HepG2 (cell line): ENCODE measurements at regions not wholly inside any gene's neighbourhood (a gene's known extent, or its start where the extent isn't known, plus 50 kb on each side); places are given as distances from the start of the nearest gene placed in this dataset.

Experiments used
- ATAC-seq: fragments of 200-7000 bp; cut with Tn5 transposase; 3 replicates; pipeline ENCODE4 v1.9.1; 2020; ENCODE audit warnings: mild to moderate bottlenecking, moderate library complexity
- BruUV-seq: library from RNA; stranded (reverse); fragments of 400-500 nt; replicated peaks from 2 replicates; lab custom pipeline; 2021; lab: Mats Ljungman, UMichigan
- CTCF ChIA-PET: fragments of 300-600 bp; formaldehyde crosslinking; extraction: SDS; loops from one replicate; lab custom pipeline; 2021; ENCODE audit warnings: low total read pairs, inconsistent platforms, low intra/inter-chr PET ratio; lab: Yijun Ruan, JAX
- POLR2A ChIA-PET: fragments of 350-600 bp; sonication (Branson Sonifier 250); formaldehyde crosslinking; loops from one replicate; lab custom pipeline; 2020; ENCODE audit warnings: antibody characterized with exemption, inconsistent platforms; lab: Yijun Ruan, JAX
- DNase-seq: peaks from one replicate; pipeline ENCODE4 v3.0.0-alpha.2; 2015; ENCODE audit warnings: low spot score
- FAIRE-seq: peaks from 3 replicates; lab custom pipeline; 2011; peaks lifted over from hg19 to GRCh38; lab: Jason Lieb, UNC
- H2AFZ ChIP-seq: one replicate; pipeline ENCODE4 v1.6.1; 2011; ENCODE audit warnings: low read length, inconsistent platforms
- H3K27ac ChIP-seq: fragments of 300-600 bp; 3 replicates; pipeline ENCODE4 v1.8.0; 2011; ENCODE audit warnings: mixed run types, mild to moderate bottlenecking, mixed read lengths, low read length, inconsistent platforms; ENCODE audit not compliant: insufficient read depth; ENCODE audit errors: extremely low read length
- H3K27me3 ChIP-seq, 2 experiments: fragments of 200-600 bp in 1 of 2; 2 replicates in 1 of 2; 3 replicates in 1 of 2; pipeline versions ENCODE4 v1.6.0 to v1.8.0; 2011; ENCODE audit warnings: low read length in 2 of 2, mild to moderate bottlenecking in 2 of 2, moderate library complexity in 2 of 2, inconsistent platforms in 1 of 2; ENCODE audit not compliant: insufficient read depth in 2 of 2, control insufficient read depth in 1 of 2
- H3K36me3 ChIP-seq, 2 experiments: fragments of 200-600 bp in 1 of 2; replicated peaks in 1 of 2; 2 replicates in 1 of 2; 3 replicates in 1 of 2; pipeline versions ENCODE4 v1.5.1 to v1.8.0; 2011; ENCODE audit warnings: low read length in 2 of 2, inconsistent platforms in 1 of 2; ENCODE audit not compliant: insufficient read depth in 2 of 2, control insufficient read depth in 1 of 2
- H3K4me1 ChIP-seq: 2 replicates; pipeline ENCODE4 v1.5.1; 2012; ENCODE audit warnings: low read length, inconsistent platforms; ENCODE audit not compliant: insufficient read depth
- H3K4me2 ChIP-seq: 2 replicates; pipeline ENCODE4 v1.6.0; 2011; ENCODE audit warnings: low read depth, low read length, inconsistent platforms
- H3K4me3 ChIP-seq, 3 experiments: fragments of 200-600 bp in 1 of 3; sonication (generic), shearing (Covaris generic) in 1 of 3; replicated peaks in 1 of 3; 2 replicates each; pipeline ENCODE4 v1.5.1; 2011 to 2016; ENCODE audit warnings: low read length in 3 of 3, inconsistent platforms in 2 of 3, low read depth in 2 of 3, mild to moderate bottlenecking in 2 of 3, control low read depth in 1 of 3, mixed read lengths in 1 of 3; ENCODE audit not compliant: insufficient read depth in 1 of 3
- H3K79me2 ChIP-seq: one replicate; pipeline ENCODE4 v1.6.1; 2011; ENCODE audit warnings: low read length, inconsistent platforms; ENCODE audit not compliant: insufficient read depth
- H3K9ac ChIP-seq: 2 replicates; pipeline ENCODE4 v1.6.0; 2011; ENCODE audit warnings: mild to moderate bottlenecking, low read depth, low read length, inconsistent platforms; ENCODE audit not compliant: insufficient read depth
- H3K9me3 ChIP-seq: 2 replicates; pipeline ENCODE4 v1.5.1; 2012; ENCODE audit warnings: mild to moderate bottlenecking, low read length
- H4K20me1 ChIP-seq: 2 replicates; pipeline ENCODE4 v1.6.0; 2011; ENCODE audit warnings: inconsistent platforms, mild to moderate bottlenecking, low read length, moderate library complexity; ENCODE audit not compliant: insufficient read depth
- KAT8 ChIP-seq: IDR thresholded peaks from 2 replicates; pipeline ENCODE4 v1.6.1; 2016; ENCODE audit warnings: missing genetic modification reagents, missing compliant biosample characterization
- MBD4 ChIP-seq: IDR thresholded peaks from 2 replicates; pipeline ENCODE4 v1.6.1; 2012; ENCODE audit warnings: low read length, inconsistent platforms, borderline replicate concordance
- NFATC3 ChIP-seq: sonication (generic); formaldehyde crosslinking; IDR thresholded peaks from 2 replicates; pipeline ENCODE4 v1.5.1; 2020; ENCODE audit warnings: mild to moderate bottlenecking, missing genetic modification reagents
- PHF21A ChIP-seq: sonication (generic); formaldehyde crosslinking; IDR thresholded peaks from 2 replicates; pipeline ENCODE4 v1.5.0; 2020; ENCODE audit warnings: mild to moderate bottlenecking, missing genetic modification reagents
- SMAD3 ChIP-seq: sonication (generic); formaldehyde crosslinking; IDR thresholded peaks from 2 replicates; pipeline ENCODE4 v1.4.0; 2020; ENCODE audit warnings: missing genetic modification reagents
- U2AF2 ChIP-seq: fragments of 200-400 bp; formaldehyde crosslinking; IDR thresholded peaks from 2 replicates; pipeline ENCODE4 v1.6.1; 2017; ENCODE audit warnings: low read depth, mild to moderate bottlenecking, low read length
- ZNF501 ChIP-seq: sonication (generic); formaldehyde crosslinking; IDR thresholded peaks from 2 replicates; pipeline ENCODE4 v1.5.1; 2020; ENCODE audit warnings: mild to moderate bottlenecking, moderate library complexity, missing genetic modification reagents
- ZNF513 ChIP-seq: sonication (generic); formaldehyde crosslinking; conservative IDR thresholded peaks from 2 replicates; pipeline ENCODE4 v1.5.0; 2020; ENCODE audit warnings: missing genetic modification reagents
- ZNF772 ChIP-seq: sonication (generic); formaldehyde crosslinking; IDR thresholded peaks from 2 replicates; pipeline ENCODE4 v1.5.0; 2020; ENCODE audit warnings: mild to moderate bottlenecking, missing genetic modification reagents
- WGBS: methylation state at CpG from one replicate; pipeline ENCODE4 v1.1.6; 2017; ENCODE audit warnings: low lambda C conversion rate; 5-methylcytosine and 5-hydroxymethylcytosine counted together
- in situ Hi-C: cut with HindIII; loops from 2 replicates; pipeline ENCODE4 v1.10.0; 2017; ENCODE audit warnings: low pct_unique_long_range_greater_than_20kb; ENCODE audit not compliant: extremely low pct_ligation_motif_present
- intact Hi-C: fragments of 100-400 bp; cut with micrococcal nuclease; formaldehyde crosslinking; loops from one replicate; pipeline ENCODE4 v1.10.0; 2022; ENCODE audit not compliant: unreplicated experiment
- TF ChIP-seq, protein P1 (sequence below): sonication (generic); formaldehyde crosslinking; IDR thresholded peaks from 2 replicates; pipeline ENCODE4 v1.8.1; 2023; ENCODE audit warnings: mild to moderate bottlenecking, missing genetic modification reagents, borderline replicate concordance
- TF ChIP-seq, protein P2 (sequence below): sonication (generic); formaldehyde crosslinking; IDR thresholded peaks from 2 replicates; pipeline ENCODE4 v1.9.0; 2022; ENCODE audit warnings: missing genetic modification reagents, mild to moderate bottlenecking, borderline replicate concordance

DNA sequence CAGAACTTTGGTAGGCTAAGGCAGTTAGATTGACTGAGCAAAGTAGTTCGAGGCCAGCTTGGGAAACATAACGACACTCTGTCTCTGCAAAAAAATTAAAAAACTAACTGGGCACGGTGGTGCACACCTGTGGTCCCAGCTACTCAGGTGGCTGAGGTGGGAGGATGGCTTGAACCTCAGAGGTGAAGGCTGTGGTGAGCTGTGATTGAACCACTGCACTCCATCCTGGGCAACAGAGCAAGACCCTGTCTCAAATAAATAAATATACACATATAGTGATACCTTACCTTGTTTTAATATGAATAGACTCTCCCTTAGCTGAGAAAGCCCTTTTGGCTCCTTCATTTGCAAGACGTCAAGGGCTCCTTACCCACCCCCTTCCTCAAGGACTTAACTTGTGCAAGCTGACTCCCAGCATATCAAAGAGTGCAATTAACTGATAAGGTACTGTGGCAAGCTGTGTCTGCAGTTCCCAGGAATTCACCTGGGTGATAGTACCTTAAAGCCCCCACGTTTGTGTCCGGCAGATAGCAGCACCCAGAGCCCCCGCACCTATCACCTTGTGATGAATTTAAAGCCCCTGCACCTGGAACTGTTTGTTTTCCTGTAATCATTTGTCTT lies 655.6 kb upstream of the GALNTL6 start (continued):
- TF ChIP-seq SMAD3 (no peak), MBD4 (no peak), ZNF501 (no peak)

DNA sequence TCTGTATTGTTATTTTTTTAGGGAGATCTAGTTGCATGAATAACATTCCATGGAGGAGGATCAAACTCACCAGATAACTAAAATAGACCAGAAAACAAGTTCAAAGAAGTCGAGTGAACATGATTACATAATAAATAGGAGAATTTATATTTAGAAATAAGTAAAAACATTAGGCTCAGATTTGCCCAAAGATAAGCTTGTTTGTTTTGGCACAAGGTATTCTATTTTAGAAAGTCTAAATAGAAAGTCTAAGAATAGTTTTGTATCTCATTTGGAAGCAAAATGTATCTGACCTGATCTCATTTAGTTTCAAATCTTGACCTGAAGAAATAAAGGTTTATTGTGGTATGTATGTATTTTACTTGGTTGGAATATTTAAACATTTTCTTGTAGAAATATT lies 670.6 kb upstream of the GALNTL6 start:
- Histone ChIP-seq H2AFZ (no peak overlapping the region), H3K9ac (no peak overlapping the region), H3K27ac (no peak overlapping the region), H3K4me3 (no peak overlapping the region), H3K27me3 (no peaks in the 10 kb centered on the region), H4K20me1 (no peaks in the 10 kb centered on the region), H3K9me3 (peaks cover 4% of the 10 kb centered on the region; the same call in 1 of the 2 replicates), H3K36me3 (no peaks in the 10 kb centered on the region), H3K4me1 (no peaks in the 10 kb centered on the region), H3K4me2 (no peak overlapping the region), H3K79me2 (no peaks in the 10 kb centered on the region)
- FAIRE-seq (no peak), DNase-seq (no peak), ATAC-seq (no peak)
- BruUV-seq: no TSS peak
- POLR2A ChIA-PET: no interaction called here
- CTCF ChIA-PET: no interaction called here
- intact Hi-C loops (no loop called here), in situ Hi-C loops (no loop called here)
- TF ChIP-seq, protein P1, sequence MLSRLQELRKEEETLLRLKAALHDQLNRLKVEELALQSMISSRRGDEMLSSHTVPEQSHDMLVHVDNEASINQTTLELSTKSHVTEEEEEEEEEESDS (CRISPR knock-in tag): no peak
- TF ChIP-seq NFATC3 (CRISPR knock-in tag) (no peak), ZNF772 (CRISPR knock-in tag) (no peak), U2AF2 (no peak), ZNF513 (CRISPR knock-in tag) (no peak), KAT8 (CRISPR knock-in tag) (no peak), PHF21A (CRISPR knock-in tag) (no peak)
- TF ChIP-seq, protein P2, sequence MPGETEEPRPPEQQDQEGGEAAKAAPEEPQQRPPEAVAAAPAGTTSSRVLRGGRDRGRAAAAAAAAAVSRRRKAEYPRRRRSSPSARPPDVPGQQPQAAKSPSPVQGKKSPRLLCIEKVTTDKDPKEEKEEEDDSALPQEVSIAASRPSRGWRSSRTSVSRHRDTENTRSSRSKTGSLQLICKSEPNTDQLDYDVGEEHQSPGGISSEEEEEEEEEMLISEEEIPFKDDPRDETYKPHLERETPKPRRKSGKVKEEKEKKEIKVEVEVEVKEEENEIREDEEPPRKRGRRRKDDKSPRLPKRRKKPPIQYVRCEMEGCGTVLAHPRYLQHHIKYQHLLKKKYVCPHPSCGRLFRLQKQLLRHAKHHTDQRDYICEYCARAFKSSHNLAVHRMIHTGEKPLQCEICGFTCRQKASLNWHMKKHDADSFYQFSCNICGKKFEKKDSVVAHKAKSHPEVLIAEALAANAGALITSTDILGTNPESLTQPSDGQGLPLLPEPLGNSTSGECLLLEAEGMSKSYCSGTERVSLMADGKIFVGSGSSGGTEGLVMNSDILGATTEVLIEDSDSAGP (CRISPR knock-in tag): no peak
- TF ChIP-seq, all 625 proteins: peak for 0
- 0% methylated on average over 1 of the region's 1 CpG for WGBS
